Posterior cingulate gyrus (tissue), 11 donors: ENCODE measurements at regions not wholly inside any gene's neighbourhood (a gene's known extent, or its start where the extent isn't known, plus 50 kb on each side); places are given as distances from the start of the nearest gene placed in this dataset.
"Not testable (repeated sequence)": the region's sequence is repeated elsewhere in the genome, so short reads cannot be mapped to it uniquely, and the experiment has no call there.

Source experiments
- DNase-seq, 10 donors: peaks; one replicate each; pipeline versions ENCODE4 v3.0.0 to v3.0.0-alpha.2; 2020 to 2021; ENCODE audit warnings: mixed read lengths in 3 of 10
- intact Hi-C: fragments of 100-400 bp; cut with DNase I; formaldehyde crosslinking; loops from one replicate; pipeline ENCODE4 v1.15.1; 2023

GRCh38 chr5:116861097-116861496 is 286.5 kb upstream of the SEMA6A start:
- intact Hi-C loops = no loop called here
- no peak for DNase-seq

- DNase-seq = no peak
- intact Hi-C loops = no loop called here
These were observed 285.2 kb upstream of the SEMA6A start for GRCh38 chr5:116859666-116860320.

GRCh38 chr5:116858705-116859333 is 284.2 kb upstream of the SEMA6A start:
- DNase-seq = no peak
- intact Hi-C loops = no loop called here

GRCh38 chr5:116858020-116858419 is 283.4 kb upstream of the SEMA6A start:
- DNase-seq, intact Hi-C loops: not testable (repeated sequence)

GRCh38 chr5:116856271-116856670 is 281.6 kb upstream of the SEMA6A start:
- intact Hi-C loops = no loop called here
- no peak for DNase-seq

GRCh38 chr5:116853992-116854391 is 279.4 kb upstream of the SEMA6A start:
- DNase-seq = no peak
- intact Hi-C loops = no loop called here

- intact Hi-C loops = no loop called here
- DNase-seq = no peak
These were observed 274.4 kb upstream of the SEMA6A start for GRCh38 chr5:116848954-116849581.

- no peak for DNase-seq
- intact Hi-C loops = no loop called here
These were observed 273.3 kb upstream of the SEMA6A start for GRCh38 chr5:116847960-116848359.

GRCh38 chr5:116844015-116844414 is 269.4 kb upstream of the SEMA6A start:
- DNase-seq = no peak
- intact Hi-C loops = no loop called here

GRCh38 chr5:116842514-116842961 is 267.9 kb upstream of the SEMA6A start:
- intact Hi-C loops = no loop called here
- no peak for DNase-seq

GRCh38 chr5:116841734-116842133 is 267.1 kb upstream of the SEMA6A start:
- intact Hi-C loops = no loop called here
- DNase-seq = no peak

- intact Hi-C loops = no loop called here
- DNase-seq = no peak
These were observed 263.5 kb upstream of the SEMA6A start for GRCh38 chr5:116838011-116838536.

- intact Hi-C loops = no loop called here
- no peak for DNase-seq
These were observed 260.3 kb upstream of the SEMA6A start for GRCh38 chr5:116834796-116835515.

- DNase-seq = no peak
- intact Hi-C loops = no loop called here
These were observed 255.5 kb upstream of the SEMA6A start for GRCh38 chr5:116830079-116830478.

- no peak for DNase-seq
- intact Hi-C loops = no loop called here
These were observed 252.5 kb upstream of the SEMA6A start for GRCh38 chr5:116827078-116827477.

GRCh38 chr5:116825486-116825885 is 250.9 kb upstream of the SEMA6A start:
- no peak for DNase-seq
- intact Hi-C loops = no loop called here

- intact Hi-C loops = no loop called here
- DNase-seq = no peak
These were observed 250.3 kb upstream of the SEMA6A start for GRCh38 chr5:116824751-116825438.

- no peak for DNase-seq
- intact Hi-C loops = no loop called here
These were observed 240.2 kb upstream of the SEMA6A start for GRCh38 chr5:116814626-116815385.

GRCh38 chr5:116813906-116814305 is 239.3 kb upstream of the SEMA6A start:
- intact Hi-C loops = no loop called here
- DNase-seq = no peak

- DNase-seq = no peak
- intact Hi-C loops = no loop called here
These were observed 238.7 kb upstream of the SEMA6A start for GRCh38 chr5:116813356-116813755.
